K562 (cell line): ENCODE measurements at regions not wholly inside any gene's neighbourhood (a gene's known extent, or its start where the extent isn't known, plus 50 kb on each side); places are given as distances from the start of the nearest gene placed in this dataset.

ENCODE experiments used
- CBFA2T2 ChIP-seq: fragments of 450-650 bp; conservative IDR thresholded peaks from 2 replicates; pipeline ENCODE4 v1.6.1; 2017; ENCODE audit warnings: mild to moderate bottlenecking
- CEBPB ChIP-seq: fragments of 450-650 bp; IDR thresholded peaks from 2 replicates; pipeline ENCODE4 v1.6.1; 2016; ENCODE audit warnings: missing genetic modification characterization, missing compliant biosample characterization
- FOXP1 ChIP-seq: sonication (generic); formaldehyde crosslinking; IDR thresholded peaks from 2 replicates; pipeline ENCODE4 v1.8.0; 2022; ENCODE audit warnings: mild to moderate bottlenecking, missing genetic modification reagents
- GTF2B ChIP-seq: IDR thresholded peaks from 2 replicates; pipeline ENCODE4 v1.6.1; 2011; ENCODE audit not compliant: insufficient read length; ENCODE audit errors: extremely low read depth
- KAT8 ChIP-seq: fragments of 450-650 bp; IDR thresholded peaks from 2 replicates; pipeline ENCODE4 v1.6.1; 2016; ENCODE audit warnings: low read depth, mild to moderate bottlenecking
- KLF6 ChIP-seq: fragments of 250-450 bp; sonication (Bioruptor Pico); IDR thresholded peaks from 2 replicates; pipeline ENCODE4 v1.4.0; 2020; ENCODE audit warnings: mild to moderate bottlenecking, moderate library complexity, borderline replicate concordance
- MEIS2 ChIP-seq: fragments of 450-650 bp; IDR thresholded peaks from 2 replicates; pipeline ENCODE4 v1.6.1; 2014; ENCODE audit warnings: mild to moderate bottlenecking; ENCODE audit not compliant: partially characterized antibody
- NFE2 ChIP-seq: IDR thresholded peaks from 2 replicates; pipeline ENCODE4 v1.6.1; 2014; ENCODE audit warnings: antibody characterized with exemption, low read depth
- PBX2 ChIP-seq, 2 experiments: IDR thresholded peaks in 1 of 2; conservative IDR thresholded peaks in 1 of 2; 2 replicates each; pipeline ENCODE4 v1.6.1; 2016; ENCODE audit warnings: low read depth in 2 of 2, mild to moderate bottlenecking in 1 of 2, missing compliant biosample characterization in 1 of 2, missing genetic modification characterization in 1 of 2, moderate library complexity in 1 of 2
- TCF3 ChIP-seq: sonication (generic); formaldehyde crosslinking; IDR thresholded peaks from 2 replicates; pipeline ENCODE4 v1.4.0; 2020; ENCODE audit warnings: mild to moderate bottlenecking, missing genetic modification reagents
- ZNF23 ChIP-seq: fragments of 250-450 bp; sonication (Bioruptor Pico); IDR thresholded peaks from 2 replicates; pipeline ENCODE4 v1.4.0; 2020; ENCODE audit warnings: mild to moderate bottlenecking
- ZNF384 ChIP-seq: IDR thresholded peaks from 2 replicates; pipeline ENCODE4 v1.6.1; 2012; ENCODE audit warnings: low read depth, low read length, improper control_type of control experiment
- TF ChIP-seq, protein P1 (sequence below): fragments of 250-450 bp; sonication (Bioruptor Pico); IDR thresholded peaks from 2 replicates; pipeline ENCODE4 v1.5.0; 2021
- TF ChIP-seq, protein P2 (sequence below), 3 experiments: fragments of 200-800 bp in 1 of 3; fragments of 250-450 bp in 1 of 3; fragments of 450-650 bp in 1 of 3; sonication (Bioruptor Pico) in 1 of 3; sonication (Bioruptor generic) in 1 of 3; formaldehyde crosslinking in 1 of 3; IDR thresholded peaks; 2 replicates each; pipeline versions ENCODE4 v1.6.1 to v1.8.0; 2016 to 2022; ENCODE audit warnings: mild to moderate bottlenecking in 2 of 3, missing genetic modification characterization in 2 of 3, missing compliant biosample characterization in 1 of 3, moderate library complexity in 1 of 3
- TF ChIP-seq, protein P3 (sequence below): fragments of 450-650 bp; formaldehyde crosslinking; IDR thresholded peaks from 2 replicates; pipeline ENCODE4 v1.4.0; 2022; ENCODE audit warnings: missing genetic modification characterization

- TF ChIP-seq, protein P1, sequence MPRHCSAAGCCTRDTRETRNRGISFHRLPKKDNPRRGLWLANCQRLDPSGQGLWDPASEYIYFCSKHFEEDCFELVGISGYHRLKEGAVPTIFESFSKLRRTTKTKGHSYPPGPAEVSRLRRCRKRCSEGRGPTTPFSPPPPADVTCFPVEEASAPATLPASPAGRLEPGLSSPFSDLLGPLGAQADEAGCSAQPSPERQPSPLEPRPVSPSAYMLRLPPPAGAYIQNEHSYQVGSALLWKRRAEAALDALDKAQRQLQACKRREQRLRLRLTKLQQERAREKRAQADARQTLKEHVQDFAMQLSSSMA (CRISPR knock-in tag): no peak
- TF ChIP-seq, protein P2, sequence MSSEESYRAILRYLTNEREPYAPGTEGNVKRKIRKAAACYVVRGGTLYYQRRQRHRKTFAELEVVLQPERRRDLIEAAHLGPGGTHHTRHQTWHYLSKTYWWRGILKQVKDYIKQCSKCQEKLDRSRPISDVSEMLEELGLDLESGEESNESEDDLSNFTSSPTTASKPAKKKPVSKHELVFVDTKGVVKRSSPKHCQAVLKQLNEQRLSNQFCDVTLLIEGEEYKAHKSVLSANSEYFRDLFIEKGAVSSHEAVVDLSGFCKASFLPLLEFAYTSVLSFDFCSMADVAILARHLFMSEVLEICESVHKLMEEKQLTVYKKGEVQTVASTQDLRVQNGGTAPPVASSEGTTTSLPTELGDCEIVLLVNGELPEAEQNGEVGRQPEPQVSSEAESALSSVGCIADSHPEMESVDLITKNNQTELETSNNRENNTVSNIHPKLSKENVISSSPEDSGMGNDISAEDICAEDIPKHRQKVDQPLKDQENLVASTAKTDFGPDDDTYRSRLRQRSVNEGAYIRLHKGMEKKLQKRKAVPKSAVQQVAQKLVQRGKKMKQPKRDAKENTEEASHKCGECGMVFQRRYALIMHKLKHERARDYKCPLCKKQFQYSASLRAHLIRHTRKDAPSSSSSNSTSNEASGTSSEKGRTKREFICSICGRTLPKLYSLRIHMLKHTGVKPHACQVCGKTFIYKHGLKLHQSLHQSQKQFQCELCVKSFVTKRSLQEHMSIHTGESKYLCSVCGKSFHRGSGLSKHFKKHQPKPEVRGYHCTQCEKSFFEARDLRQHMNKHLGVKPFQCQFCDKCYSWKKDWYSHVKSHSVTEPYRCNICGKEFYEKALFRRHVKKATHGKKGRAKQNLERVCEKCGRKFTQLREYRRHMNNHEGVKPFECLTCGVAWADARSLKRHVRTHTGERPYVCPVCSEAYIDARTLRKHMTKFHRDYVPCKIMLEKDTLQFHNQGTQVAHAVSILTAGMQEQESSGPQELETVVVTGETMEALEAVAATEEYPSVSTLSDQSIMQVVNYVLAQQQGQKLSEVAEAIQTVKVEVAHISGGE (CRISPR knock-in tag; IDR thresholded peaks at IDR 0.05): no peak; a peak in 1 of 6 replicates
- TF ChIP-seq FOXP1 (CRISPR knock-in tag): no peak
- TF ChIP-seq CBFA2T2: no peak
- TF ChIP-seq MEIS2: peak; percentile 97
- TF ChIP-seq KAT8: no peak
- no peak for TF ChIP-seq PBX2 (CRISPR knock-in tag; IDR thresholded peaks at IDR 0.05; ENCODE audit: low read depth)
- peak; percentile 92 for TF ChIP-seq PBX2 (tag; conservative IDR thresholded peaks at IDR 0.05; ENCODE audit: low read depth)
- no peak for TF ChIP-seq TCF3 (CRISPR knock-in tag)
- peak; percentile 91 for TF ChIP-seq NFE2
- no peak for TF ChIP-seq CEBPB (tag)
- TF ChIP-seq ZNF23 (CRISPR knock-in tag): no peak
- no peak for TF ChIP-seq ZNF384
- TF ChIP-seq, protein P3, sequence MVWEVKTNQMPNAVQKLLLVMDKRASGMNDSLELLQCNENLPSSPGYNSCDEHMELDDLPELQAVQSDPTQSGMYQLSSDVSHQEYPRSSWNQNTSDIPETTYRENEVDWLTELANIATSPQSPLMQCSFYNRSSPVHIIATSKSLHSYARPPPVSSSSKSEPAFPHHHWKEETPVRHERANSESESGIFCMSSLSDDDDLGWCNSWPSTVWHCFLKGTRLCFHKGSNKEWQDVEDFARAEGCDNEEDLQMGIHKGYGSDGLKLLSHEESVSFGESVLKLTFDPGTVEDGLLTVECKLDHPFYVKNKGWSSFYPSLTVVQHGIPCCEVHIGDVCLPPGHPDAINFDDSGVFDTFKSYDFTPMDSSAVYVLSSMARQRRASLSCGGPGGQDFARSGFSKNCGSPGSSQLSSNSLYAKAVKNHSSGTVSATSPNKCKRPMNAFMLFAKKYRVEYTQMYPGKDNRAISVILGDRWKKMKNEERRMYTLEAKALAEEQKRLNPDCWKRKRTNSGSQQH (CRISPR knock-in tag): no peak
- TF ChIP-seq KLF6 (CRISPR knock-in tag): 0 out of 2 replicates have a peak, but pooled peaks have one; percentile 43
- no peak for TF ChIP-seq GTF2B
Observed at GRCh38 chr7:131188367-131189339, 139.0 kb upstream of the MKLN1 start (continued).
